HepG2 (cell line): ENCODE measurements at regions not wholly inside any gene's neighbourhood (a gene's known extent, or its start where the extent isn't known, plus 50 kb on each side); places are given as distances from the start of the nearest gene placed in this dataset.

Experiments used
- ATAC-seq: fragments of 200-7000 bp; cut with Tn5 transposase; 3 replicates; pipeline ENCODE4 v1.9.1; 2020; ENCODE audit warnings: mild to moderate bottlenecking, moderate library complexity
- BruUV-seq: library from RNA; stranded (reverse); fragments of 400-500 nt; replicated peaks from 2 replicates; lab custom pipeline; 2021; lab: Mats Ljungman, UMichigan
- CTCF ChIA-PET: fragments of 300-600 bp; formaldehyde crosslinking; extraction: SDS; loops from one replicate; lab custom pipeline; 2021; ENCODE audit warnings: low total read pairs, inconsistent platforms, low intra/inter-chr PET ratio; lab: Yijun Ruan, JAX
- POLR2A ChIA-PET: fragments of 350-600 bp; sonication (Branson Sonifier 250); formaldehyde crosslinking; loops from one replicate; lab custom pipeline; 2020; ENCODE audit warnings: antibody characterized with exemption, inconsistent platforms; lab: Yijun Ruan, JAX
- DNase-seq: peaks from one replicate; pipeline ENCODE4 v3.0.0-alpha.2; 2015; ENCODE audit warnings: low spot score
- FAIRE-seq: peaks from 3 replicates; lab custom pipeline; 2011; peaks lifted over from hg19 to GRCh38; lab: Jason Lieb, UNC
- H2AFZ ChIP-seq: one replicate; pipeline ENCODE4 v1.6.1; 2011; ENCODE audit warnings: low read length, inconsistent platforms
- H3K27ac ChIP-seq: fragments of 300-600 bp; 3 replicates; pipeline ENCODE4 v1.8.0; 2011; ENCODE audit warnings: mixed run types, mild to moderate bottlenecking, mixed read lengths, low read length, inconsistent platforms; ENCODE audit not compliant: insufficient read depth; ENCODE audit errors: extremely low read length
- H3K27me3 ChIP-seq, 2 experiments: fragments of 200-600 bp in 1 of 2; 2 replicates in 1 of 2; 3 replicates in 1 of 2; pipeline versions ENCODE4 v1.6.0 to v1.8.0; 2011; ENCODE audit warnings: low read length in 2 of 2, mild to moderate bottlenecking in 2 of 2, moderate library complexity in 2 of 2, inconsistent platforms in 1 of 2; ENCODE audit not compliant: insufficient read depth in 2 of 2, control insufficient read depth in 1 of 2
- H3K36me3 ChIP-seq, 2 experiments: fragments of 200-600 bp in 1 of 2; replicated peaks in 1 of 2; 2 replicates in 1 of 2; 3 replicates in 1 of 2; pipeline versions ENCODE4 v1.5.1 to v1.8.0; 2011; ENCODE audit warnings: low read length in 2 of 2, inconsistent platforms in 1 of 2; ENCODE audit not compliant: insufficient read depth in 2 of 2, control insufficient read depth in 1 of 2
- H3K4me1 ChIP-seq: 2 replicates; pipeline ENCODE4 v1.5.1; 2012; ENCODE audit warnings: low read length, inconsistent platforms; ENCODE audit not compliant: insufficient read depth
- H3K4me2 ChIP-seq: 2 replicates; pipeline ENCODE4 v1.6.0; 2011; ENCODE audit warnings: low read depth, low read length, inconsistent platforms
- H3K4me3 ChIP-seq, 3 experiments: fragments of 200-600 bp in 1 of 3; sonication (generic), shearing (Covaris generic) in 1 of 3; replicated peaks in 1 of 3; 2 replicates each; pipeline ENCODE4 v1.5.1; 2011 to 2016; ENCODE audit warnings: low read length in 3 of 3, inconsistent platforms in 2 of 3, low read depth in 2 of 3, mild to moderate bottlenecking in 2 of 3, control low read depth in 1 of 3, mixed read lengths in 1 of 3; ENCODE audit not compliant: insufficient read depth in 1 of 3
- H3K79me2 ChIP-seq: one replicate; pipeline ENCODE4 v1.6.1; 2011; ENCODE audit warnings: low read length, inconsistent platforms; ENCODE audit not compliant: insufficient read depth
- H3K9ac ChIP-seq: 2 replicates; pipeline ENCODE4 v1.6.0; 2011; ENCODE audit warnings: mild to moderate bottlenecking, low read depth, low read length, inconsistent platforms; ENCODE audit not compliant: insufficient read depth
- H3K9me3 ChIP-seq: 2 replicates; pipeline ENCODE4 v1.5.1; 2012; ENCODE audit warnings: mild to moderate bottlenecking, low read length
- H4K20me1 ChIP-seq: 2 replicates; pipeline ENCODE4 v1.6.0; 2011; ENCODE audit warnings: inconsistent platforms, mild to moderate bottlenecking, low read length, moderate library complexity; ENCODE audit not compliant: insufficient read depth
- ETV6 ChIP-seq: sonication (generic); formaldehyde crosslinking; conservative IDR thresholded peaks from 2 replicates; pipeline ENCODE4 v1.4.0; 2020; ENCODE audit warnings: missing genetic modification reagents
- KLF15 ChIP-seq: sonication (generic); formaldehyde crosslinking; IDR thresholded peaks from 2 replicates; pipeline ENCODE4 v1.8.1; 2023; ENCODE audit warnings: borderline replicate concordance, mild to moderate bottlenecking, inconsistent platforms, missing genetic modification reagents, mixed read lengths
- POGK ChIP-seq: sonication (generic); formaldehyde crosslinking; conservative IDR thresholded peaks from 2 replicates; pipeline ENCODE4 v1.8.0; 2022; ENCODE audit warnings: mild to moderate bottlenecking, moderate library complexity, missing genetic modification reagents
- PRMT3 ChIP-seq: sonication (generic); formaldehyde crosslinking; IDR thresholded peaks from 2 replicates; pipeline ENCODE4 v1.8.1; 2022; ENCODE audit warnings: low read depth, mild to moderate bottlenecking, moderate library complexity, missing genetic modification reagents, borderline replicate concordance
- SMARCC2 ChIP-seq: fragments of 450-650 bp; IDR thresholded peaks from 2 replicates; pipeline ENCODE4 v1.6.1; 2017; ENCODE audit warnings: antibody characterized with exemption, mild to moderate bottlenecking
- ZBTB1 ChIP-seq: sonication (generic); formaldehyde crosslinking; IDR thresholded peaks from 2 replicates; pipeline ENCODE4 v1.4.0; 2020; ENCODE audit warnings: missing genetic modification reagents, borderline replicate concordance
- ZFP36L1 ChIP-seq: sonication (generic); formaldehyde crosslinking; IDR thresholded peaks from 2 replicates; pipeline ENCODE4 v1.8.0; 2022; ENCODE audit warnings: mild to moderate bottlenecking, missing genetic modification reagents, moderate library complexity
- ZNF598 ChIP-seq: sonication (generic); formaldehyde crosslinking; IDR thresholded peaks from 2 replicates; pipeline ENCODE4 v1.5.1; 2020; ENCODE audit warnings: mild to moderate bottlenecking, missing genetic modification reagents, borderline replicate concordance
- whole genome bisulfite sequencing: methylation state at CpG from one replicate; pipeline ENCODE4 v1.1.6; 2017; ENCODE audit warnings: low lambda C conversion rate; 5-methylcytosine and 5-hydroxymethylcytosine counted together
- in situ Hi-C: cut with HindIII; loops from 2 replicates; pipeline ENCODE4 v1.10.0; 2017; ENCODE audit warnings: low pct_unique_long_range_greater_than_20kb; ENCODE audit not compliant: extremely low pct_ligation_motif_present
- intact Hi-C: fragments of 100-400 bp; cut with micrococcal nuclease; formaldehyde crosslinking; loops from one replicate; pipeline ENCODE4 v1.10.0; 2022; ENCODE audit not compliant: unreplicated experiment
- TF ChIP-seq, protein P1 (sequence below): sonication (generic); formaldehyde crosslinking; IDR thresholded peaks from 2 replicates; pipeline ENCODE4 v1.5.0; 2020; ENCODE audit warnings: missing genetic modification reagents, mild to moderate bottlenecking, borderline replicate concordance
- TF ChIP-seq, protein P2 (sequence below): sonication (generic); formaldehyde crosslinking; IDR thresholded peaks from 2 replicates; pipeline ENCODE4 v1.9.0; 2022; ENCODE audit warnings: missing genetic modification reagents, mild to moderate bottlenecking, borderline replicate concordance
- TF ChIP-seq, protein P3 (sequence below): IDR thresholded peaks from 2 replicates; pipeline ENCODE4 v1.6.1; 2016; ENCODE audit warnings: missing biosample characterization, missing genetic modification reagents, low read depth

DNA sequence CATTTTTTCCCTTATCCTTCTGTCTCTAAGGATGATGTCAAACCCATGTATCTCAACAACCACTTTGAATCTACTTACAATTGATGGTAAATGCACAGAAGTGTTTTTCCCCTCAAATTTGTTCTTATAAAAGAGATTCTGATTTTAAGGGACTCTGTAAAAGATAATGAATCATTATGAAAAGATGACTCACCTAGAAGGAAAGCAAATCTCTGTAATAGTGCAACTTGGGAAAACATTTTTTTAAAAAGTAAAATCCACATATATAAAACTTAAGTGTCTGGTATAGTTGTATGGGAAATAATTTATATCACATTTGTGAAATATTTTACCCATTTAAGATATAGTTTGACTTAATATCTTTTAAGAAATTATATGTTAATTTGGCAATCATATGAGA, 137.0 kb downstream of the TINAG start (continued):
- TF ChIP-seq, protein P1, sequence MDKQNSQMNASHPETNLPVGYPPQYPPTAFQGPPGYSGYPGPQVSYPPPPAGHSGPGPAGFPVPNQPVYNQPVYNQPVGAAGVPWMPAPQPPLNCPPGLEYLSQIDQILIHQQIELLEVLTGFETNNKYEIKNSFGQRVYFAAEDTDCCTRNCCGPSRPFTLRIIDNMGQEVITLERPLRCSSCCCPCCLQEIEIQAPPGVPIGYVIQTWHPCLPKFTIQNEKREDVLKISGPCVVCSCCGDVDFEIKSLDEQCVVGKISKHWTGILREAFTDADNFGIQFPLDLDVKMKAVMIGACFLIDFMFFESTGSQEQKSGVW (CRISPR knock-in tag), result no peak
- TF ChIP-seq, protein P2, sequence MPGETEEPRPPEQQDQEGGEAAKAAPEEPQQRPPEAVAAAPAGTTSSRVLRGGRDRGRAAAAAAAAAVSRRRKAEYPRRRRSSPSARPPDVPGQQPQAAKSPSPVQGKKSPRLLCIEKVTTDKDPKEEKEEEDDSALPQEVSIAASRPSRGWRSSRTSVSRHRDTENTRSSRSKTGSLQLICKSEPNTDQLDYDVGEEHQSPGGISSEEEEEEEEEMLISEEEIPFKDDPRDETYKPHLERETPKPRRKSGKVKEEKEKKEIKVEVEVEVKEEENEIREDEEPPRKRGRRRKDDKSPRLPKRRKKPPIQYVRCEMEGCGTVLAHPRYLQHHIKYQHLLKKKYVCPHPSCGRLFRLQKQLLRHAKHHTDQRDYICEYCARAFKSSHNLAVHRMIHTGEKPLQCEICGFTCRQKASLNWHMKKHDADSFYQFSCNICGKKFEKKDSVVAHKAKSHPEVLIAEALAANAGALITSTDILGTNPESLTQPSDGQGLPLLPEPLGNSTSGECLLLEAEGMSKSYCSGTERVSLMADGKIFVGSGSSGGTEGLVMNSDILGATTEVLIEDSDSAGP (CRISPR knock-in tag), result no peak
- TF ChIP-seq ZFP36L1 (CRISPR knock-in tag), result no peak
- TF ChIP-seq, all 625 proteins: peak for 0

- DNase-seq (no peak), FAIRE-seq (no peak), ATAC-seq (no peak)
- H3K9me3 ChIP-seq, result no peaks in the 10 kb centered on the region
- POLR2A ChIA-PET, result no interaction called here
- in situ Hi-C loops, result no loop called here
- H3K4me2 ChIP-seq, result no peak overlapping the region
- TF ChIP-seq, protein P2 (CRISPR knock-in tag), result no peak
- TF ChIP-seq KLF15 (CRISPR knock-in tag), result no peak
- TF ChIP-seq ZBTB1 (CRISPR knock-in tag), result no peak
- TF ChIP-seq POGK (CRISPR knock-in tag), result no peak
- TF ChIP-seq PRMT3 (CRISPR knock-in tag), result no peak
- TF ChIP-seq ETV6 (CRISPR knock-in tag), result no peak
- TF ChIP-seq, protein P3, sequence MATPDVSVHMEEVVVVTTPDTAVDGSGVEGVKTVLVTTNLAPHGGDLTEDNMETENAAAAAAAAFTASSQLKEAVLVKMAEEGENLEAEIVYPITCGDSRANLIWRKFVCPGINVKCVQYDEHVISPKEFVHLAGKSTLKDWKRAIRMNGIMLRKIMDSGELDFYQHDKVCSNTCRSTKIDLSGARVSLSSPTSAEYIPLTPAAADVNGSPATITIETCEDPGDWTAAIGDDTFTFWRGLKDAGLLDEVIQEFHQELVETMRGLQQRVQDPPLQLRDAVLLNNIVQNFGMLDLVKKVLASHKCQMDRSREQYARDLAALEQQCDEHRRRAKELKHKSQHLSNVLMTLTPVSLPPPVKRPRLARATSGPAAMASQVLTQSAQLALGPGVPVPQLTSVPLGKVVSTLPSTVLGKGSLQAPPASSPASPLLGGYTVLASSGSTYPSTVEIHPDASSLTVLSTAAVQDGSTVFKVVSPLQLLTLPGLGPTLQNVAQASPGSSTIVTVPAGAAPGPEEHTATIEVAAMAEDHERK, result no peak
- TF ChIP-seq SMARCC2, result no peak
- no peak for TF ChIP-seq ZNF598 (CRISPR knock-in tag)
- H3K4me3 ChIP-seq, result no peak overlapping the region
- 4% methylated on average over 4 of the region's 4 CpGs for WGBS
- H2AFZ ChIP-seq, result no peak overlapping the region
- H4K20me1 ChIP-seq, result no peaks in the 10 kb centered on the region
- H3K27me3 ChIP-seq, result no peaks in the 10 kb centered on the region
- no TSS peak for BruUV-seq
- H3K4me1 ChIP-seq, result no peaks in the 10 kb centered on the region
- H3K9ac ChIP-seq, result no peak overlapping the region
- no peaks in the 10 kb centered on the region for H3K36me3 ChIP-seq
- intact Hi-C loops, result no loop called here
- H3K27ac ChIP-seq, result no peak overlapping the region
- no peaks in the 10 kb centered on the region for H3K79me2 ChIP-seq
- CTCF ChIA-PET, result no interaction called here
Observed at GRCh38 chr6:54448617-54449016, 140.4 kb downstream of the TINAG start.
